Endometrial microvascular endothelial cells (primary cell): ENCODE measurements at regions not wholly inside any gene's neighbourhood (a gene's known extent, or its start where the extent isn't known, plus 50 kb on each side); places are given as distances from the start of the nearest gene placed in this dataset.
"Not testable (repeated sequence)": the region's sequence is repeated elsewhere in the genome, so short reads cannot be mapped to it uniquely, and the experiment has no call there.

Experiments
- in situ Hi-C: cut with HindIII; loops from 2 replicates; pipeline ENCODE4 v1.10.0; 2017; ENCODE audit warnings: low sequenced_read_pairs, low pct_unique_long_range_greater_than_20kb; ENCODE audit errors: inconsistent ontology term

DNA sequence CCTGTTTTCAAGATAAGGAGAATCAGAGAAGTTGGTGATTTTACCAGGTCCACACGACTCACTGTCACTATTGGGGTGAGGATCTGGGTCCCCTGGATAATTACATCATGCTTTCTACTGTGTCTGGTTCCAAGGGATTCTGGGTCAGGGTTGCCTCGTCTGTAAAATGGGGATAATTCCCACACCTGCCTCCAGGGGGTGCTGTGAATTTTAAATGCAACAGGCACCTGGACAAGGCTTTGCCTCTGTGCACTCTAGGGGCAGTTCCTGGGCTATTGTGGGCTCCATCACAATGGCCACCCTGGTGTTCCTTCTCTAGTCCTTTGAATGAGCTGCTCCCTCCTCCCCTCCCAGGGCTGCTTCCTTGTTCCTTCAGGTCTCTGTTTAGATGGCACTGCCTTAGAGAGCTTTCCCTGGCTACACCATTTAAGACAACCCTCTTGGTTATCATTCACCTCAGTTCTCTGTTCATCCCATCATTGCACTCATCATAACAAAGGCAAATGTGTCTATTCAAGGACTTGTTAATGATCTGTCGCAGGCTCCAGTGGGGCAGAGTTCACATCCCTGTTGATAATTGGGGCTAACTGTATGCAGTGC lies 178.6 kb downstream of the MIAT start:
- in situ Hi-C loops, result no loop called here

- in situ Hi-C loops, result no loop called here
Observed at GRCh38 chr22:26837784-26838470, 180.5 kb downstream of the MIAT start.

DNA sequence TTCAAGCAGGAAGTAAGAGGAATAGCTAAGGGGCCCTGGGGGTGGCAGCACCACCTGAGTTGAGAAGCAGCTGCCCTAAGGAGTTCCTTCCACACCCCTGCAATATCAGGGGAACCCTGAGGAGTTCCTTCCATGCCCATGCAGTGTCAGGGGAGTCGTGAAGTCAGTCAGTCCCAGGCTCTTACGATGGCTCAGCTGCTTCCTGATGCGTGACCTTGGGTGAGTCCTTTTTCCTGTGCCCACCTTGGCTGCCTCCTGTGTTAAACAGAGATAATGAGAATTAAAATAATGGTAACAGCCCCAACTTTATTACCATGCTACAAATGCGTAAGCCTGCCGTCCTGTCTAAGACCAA lies 181.1 kb downstream of the MIAT start:
- in situ Hi-C loops, result no loop called here

DNA sequence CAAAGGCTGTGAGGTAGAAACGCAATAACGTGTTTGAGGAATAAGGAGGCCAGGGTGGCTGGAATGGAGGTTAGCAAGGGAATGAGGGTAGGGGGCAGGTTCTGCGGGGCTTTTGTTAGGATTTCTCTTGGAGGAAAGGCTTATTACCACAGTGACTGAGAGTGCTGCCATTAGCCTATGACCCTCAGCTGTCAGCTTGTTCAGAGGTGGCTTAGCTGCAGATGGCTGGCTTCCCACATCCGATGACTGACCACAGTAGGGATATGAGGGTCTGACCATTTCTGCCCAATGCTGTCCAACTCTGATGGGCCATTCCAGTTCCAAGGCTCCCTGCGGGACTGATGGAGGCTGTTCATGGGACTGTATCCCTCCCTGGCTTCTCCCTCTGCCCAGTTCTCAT lies 181.8 kb downstream of the MIAT start:
- in situ Hi-C loops, result no loop called here

- in situ Hi-C loops, result not testable (repeated sequence)
Observed at GRCh38 chr22:26840770-26841169, 183.4 kb downstream of the MIAT start.

DNA sequence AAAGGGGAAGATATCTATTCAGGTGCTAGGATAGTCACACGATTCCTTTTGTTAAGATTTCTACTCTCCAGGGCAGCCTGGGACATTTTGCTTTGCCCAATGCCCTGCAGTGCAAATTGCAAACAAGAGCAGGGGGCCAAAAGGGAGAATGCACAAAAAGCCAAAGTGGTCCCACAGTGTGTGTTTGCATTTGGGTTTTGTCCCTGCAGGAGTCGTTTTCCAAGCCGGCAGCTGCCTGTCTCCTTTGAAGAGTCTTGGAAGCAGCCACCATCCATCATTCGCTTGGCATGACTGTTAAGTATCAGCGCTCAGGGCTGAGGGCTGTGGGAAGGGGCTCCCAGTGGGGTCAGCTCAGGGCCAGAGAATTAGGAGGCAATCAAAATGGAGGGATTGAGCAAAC lies 184.7 kb downstream of the MIAT start:
- in situ Hi-C loops, result no loop called here

- in situ Hi-C loops, result no loop called here
Observed at GRCh38 chr22:26845021-26845743, 187.8 kb downstream of the MIAT start.

- in situ Hi-C loops, result no loop called here
Observed at GRCh38 chr22:26846076-26846475, 188.7 kb downstream of the MIAT start.

DNA sequence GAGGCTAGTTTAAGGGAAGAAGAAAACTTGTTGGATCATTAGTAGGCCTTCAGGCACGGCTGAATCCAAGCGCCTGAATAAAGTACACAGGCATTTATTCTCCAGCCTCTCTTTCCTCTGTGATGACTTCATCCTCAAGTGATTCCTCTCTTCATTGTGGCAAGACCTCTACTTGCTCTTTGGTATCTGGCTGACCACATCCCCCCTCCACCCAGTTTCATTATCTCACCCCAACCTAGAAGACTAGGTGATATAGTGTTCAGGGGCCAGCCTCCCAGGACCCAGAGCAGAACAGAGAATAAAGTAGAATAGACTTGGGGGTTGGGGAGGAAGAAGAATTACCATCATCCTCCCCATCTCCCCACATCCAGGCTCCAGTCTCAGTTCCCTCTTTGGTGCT lies 189.3 kb downstream of the MIAT start:
- in situ Hi-C loops, result no loop called here

DNA sequence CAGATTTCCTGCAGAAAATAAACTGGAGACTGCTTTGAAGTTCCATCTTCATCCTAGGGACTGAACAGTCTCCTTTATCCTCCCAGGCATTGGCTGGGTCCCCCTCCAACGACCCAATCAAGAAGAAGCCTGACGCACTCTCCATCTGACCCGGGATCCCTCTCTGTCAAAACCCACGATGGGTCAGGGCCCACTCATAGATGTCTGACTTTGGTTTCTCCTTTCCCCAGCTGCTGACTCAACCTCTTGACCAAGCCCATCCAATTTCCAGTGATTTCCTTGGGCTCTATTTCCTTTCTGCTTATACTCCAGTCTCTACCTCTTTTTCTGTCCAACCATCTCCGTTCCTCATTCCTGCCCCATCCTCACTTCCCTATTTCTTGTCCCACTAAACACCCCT lies 189.7 kb downstream of the MIAT start:
- in situ Hi-C loops, result no loop called here

DNA sequence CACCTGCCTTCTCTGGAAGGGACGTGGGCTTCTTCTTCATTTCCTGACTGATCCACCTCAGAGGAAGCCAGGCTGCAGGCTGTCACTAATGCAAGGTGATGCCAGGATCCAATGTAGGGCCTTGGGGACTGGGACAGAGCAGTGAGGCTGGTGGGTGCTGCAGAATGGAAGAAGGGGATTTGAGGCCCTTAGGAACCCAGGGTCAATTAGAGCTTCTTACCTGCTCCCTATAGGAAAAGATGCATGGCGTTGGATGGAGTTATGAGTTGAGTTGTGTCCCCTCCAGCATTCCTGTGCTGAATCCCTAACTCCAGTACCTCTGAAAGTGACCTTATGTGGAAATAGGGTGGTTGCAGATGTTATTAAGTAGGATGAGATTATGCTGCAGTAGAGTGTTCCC lies 190.4 kb downstream of the MIAT start:
- in situ Hi-C loops, result no loop called here

DNA sequence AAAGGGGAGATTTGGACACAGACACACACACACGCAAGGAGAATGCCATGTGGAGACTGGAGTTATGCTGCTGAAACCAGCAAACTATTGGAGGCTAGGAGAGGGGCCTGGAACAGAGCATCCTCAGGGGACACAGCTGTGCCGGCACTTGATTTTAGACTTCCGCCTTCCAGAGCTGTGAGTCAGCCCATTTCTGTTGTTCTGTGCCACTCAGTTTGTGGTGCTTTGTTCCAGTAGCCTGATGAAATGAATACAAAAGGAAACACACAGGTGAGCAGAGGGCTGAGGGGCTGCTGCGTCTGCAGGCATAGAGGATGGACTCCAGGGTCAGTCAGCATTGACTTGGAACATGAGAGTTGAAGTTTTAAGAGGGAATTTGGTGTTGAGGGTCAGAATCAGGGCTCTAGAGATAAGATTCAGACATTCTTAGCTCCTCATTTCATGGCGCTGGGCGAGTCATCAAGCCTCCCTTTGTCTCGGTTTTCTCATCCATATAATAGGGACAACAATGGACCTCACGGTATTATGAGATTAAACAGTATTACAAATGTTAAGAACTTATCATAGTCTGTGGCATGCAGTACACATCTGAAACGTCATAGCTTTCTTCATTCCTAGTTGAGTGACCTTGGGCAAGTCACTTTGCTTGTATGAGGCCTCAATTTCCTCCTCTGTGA lies 191.0 kb downstream of the MIAT start:
- in situ Hi-C loops, result no loop called here

- in situ Hi-C loops, result no loop called here
Observed at GRCh38 chr22:26849575-26849974, 192.2 kb downstream of the MIAT start.

GRCh38 chr22:26851125-26851524 lies 193.7 kb downstream of the MIAT start:
- in situ Hi-C loops, result no loop called here

- in situ Hi-C loops, result no loop called here
Observed at GRCh38 chr22:26852176-26852575, 194.8 kb downstream of the MIAT start.

DNA sequence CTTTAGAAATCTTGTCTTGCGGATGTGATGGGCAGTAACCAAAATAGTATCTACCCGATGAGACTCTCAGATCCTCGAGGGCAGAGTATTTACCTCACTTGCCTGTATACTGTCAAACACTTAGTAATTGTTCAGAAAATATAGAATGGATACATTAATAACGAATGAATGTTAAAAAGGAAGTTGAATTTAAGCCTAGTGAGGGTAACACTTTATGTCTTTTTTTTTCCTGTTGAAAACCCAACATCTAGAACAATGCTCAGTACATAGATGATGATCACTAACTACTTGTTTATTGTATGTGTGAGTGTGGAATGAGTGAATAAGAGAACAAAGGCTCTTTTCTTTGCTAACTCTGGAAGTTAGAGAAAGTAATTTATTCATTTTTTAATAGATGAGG lies 195.7 kb downstream of the MIAT start:
- in situ Hi-C loops, result no loop called here

GRCh38 chr22:26853495-26853894 lies 196.1 kb downstream of the MIAT start:
- in situ Hi-C loops, result no loop called here

DNA sequence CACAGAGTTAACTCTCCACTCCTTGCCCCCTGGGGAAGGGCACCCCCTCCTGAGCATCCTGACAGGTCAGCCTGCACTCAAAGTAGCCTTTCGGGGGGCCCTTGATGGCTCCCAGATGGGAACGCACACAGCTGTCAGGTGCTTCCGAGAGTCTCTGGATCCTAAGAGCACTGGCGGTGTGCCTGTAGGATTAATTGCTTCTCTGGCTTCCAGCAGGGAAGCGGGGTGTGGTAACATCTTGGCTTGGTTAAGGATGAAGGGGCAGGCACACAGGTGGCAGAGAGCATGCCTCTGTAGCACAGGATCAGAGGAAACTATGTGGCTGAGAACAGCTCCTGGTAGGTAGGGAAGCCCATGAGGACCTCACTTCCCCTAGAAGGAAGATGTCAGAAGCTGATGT lies 199.8 kb downstream of the MIAT start:
- in situ Hi-C loops, result no loop called here

- in situ Hi-C loops, result no loop called here
Observed at GRCh38 chr22:26860301-26860700, 202.9 kb downstream of the MIAT start.

DNA sequence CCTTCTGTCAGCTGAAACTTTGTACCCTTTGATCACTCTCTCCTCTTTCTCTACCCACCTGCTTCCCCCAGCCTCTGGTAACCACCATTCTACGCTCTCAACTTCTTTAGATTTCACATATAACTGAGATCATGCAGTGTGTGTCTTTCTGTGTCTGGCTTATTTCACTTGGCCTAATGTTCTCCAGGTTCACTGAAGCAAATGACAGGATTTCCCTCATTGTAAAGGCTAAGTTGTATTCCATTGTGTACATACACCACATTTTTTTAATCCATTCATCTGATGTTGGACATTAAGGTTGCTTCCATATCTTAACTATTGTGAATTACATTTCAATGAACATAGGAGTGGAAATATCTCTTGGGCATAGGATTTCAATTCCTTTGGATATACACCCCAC lies 207.6 kb downstream of the MIAT start:
- in situ Hi-C loops, result no loop called here
